Hematopoietic multipotent progenitor cell treated with erythropoietin and hydrocortisone succinate and interleukin-3 and kit ligand, for 4 days (in vitro differentiated cells): ENCODE measurements at regions not wholly inside any gene's neighbourhood (a gene's known extent, or its start where the extent isn't known, plus 50 kb on each side); places are given as distances from the start of the nearest gene placed in this dataset.

Experiments
- DNase-seq: peaks from one replicate; pipeline ENCODE4 v3.0.0-alpha.2; 2015

DNA sequence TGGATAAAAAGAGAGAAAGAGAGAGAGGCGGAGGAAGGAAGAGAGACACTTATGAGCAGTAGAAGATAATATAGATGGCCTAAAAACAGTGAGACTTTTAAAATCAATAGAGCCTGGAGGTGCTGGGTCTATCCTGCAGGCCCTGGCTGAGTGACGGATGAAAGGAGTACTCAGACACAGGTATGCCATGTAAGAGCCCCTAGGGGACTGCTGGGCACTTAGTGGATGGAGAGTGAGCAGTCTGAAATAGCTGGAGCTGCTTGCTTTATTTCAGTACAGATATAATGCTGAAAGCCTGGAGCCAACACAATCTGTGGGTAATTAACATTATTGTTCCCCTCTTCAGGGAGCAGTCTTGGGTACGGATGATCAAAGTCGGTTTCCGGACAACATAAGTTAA lies 578.6 kb downstream of the SPOCK3 start:
- no peak for DNase-seq

DNA sequence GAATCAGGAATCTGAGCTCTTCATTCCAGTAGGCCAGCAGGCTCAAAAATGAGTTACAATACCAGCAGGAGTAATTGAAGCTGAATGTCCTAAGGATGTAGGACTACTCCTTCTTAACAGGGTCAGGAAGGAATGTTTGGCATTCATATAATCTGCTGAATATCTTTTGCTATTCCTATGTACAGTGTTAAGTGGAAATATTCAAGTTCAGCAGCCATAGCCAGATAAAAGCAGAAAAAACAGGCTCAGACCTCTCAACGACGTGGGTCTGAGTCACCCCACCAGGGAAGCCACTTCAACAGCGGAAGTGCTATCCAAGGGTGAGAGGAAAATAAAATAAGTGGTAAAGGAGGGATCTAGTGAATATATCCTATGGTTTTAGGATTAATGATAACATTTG lies 577.0 kb downstream of the SPOCK3 start:
- no peak for DNase-seq

DNA sequence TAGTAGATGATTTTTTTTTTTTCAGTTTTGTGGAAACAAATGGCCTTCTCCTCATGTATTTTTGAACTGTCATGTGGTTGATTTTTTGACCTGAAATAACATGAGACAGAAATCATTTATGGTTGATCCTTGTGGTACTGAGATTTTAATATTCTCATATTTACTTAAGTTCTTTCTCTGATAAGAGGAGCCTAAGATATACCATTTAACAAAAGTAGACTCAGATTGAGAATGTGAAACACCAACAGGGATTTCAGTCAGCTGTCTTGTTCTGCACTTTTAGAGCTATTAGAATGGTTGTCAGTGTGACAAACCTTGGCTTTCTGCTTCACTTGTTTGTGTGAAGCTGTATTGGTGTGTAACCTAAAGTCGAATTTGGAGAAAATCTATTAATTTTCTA lies 575.7 kb downstream of the SPOCK3 start:
- no peak for DNase-seq

DNA sequence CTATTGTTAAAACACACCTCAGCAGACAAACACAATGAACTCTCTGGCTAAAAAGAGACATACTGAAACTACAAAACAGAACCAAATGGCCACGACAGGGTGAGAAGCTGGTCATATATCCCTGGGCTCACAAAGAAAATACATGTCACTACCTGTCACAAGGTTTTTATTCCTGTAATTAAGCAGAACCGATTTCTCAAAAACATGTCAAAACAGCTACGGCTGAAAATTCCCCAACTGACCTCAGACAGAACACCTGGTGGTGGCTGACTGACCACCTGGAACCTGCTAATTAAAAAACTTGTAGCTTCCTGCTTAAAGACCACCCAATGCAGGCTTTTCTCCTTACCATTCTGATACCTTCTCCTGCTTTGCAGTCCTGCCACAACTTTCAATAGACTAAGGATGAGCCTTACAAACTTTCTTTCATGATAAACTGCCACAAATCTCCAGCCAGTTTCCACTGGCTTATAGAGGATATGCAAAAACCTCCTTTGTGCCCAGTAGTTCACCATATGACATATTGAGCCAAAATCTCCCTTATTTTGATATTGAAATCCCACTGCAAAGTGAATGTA lies 571.9 kb downstream of the SPOCK3 start:
- DNase-seq = no peak

DNA sequence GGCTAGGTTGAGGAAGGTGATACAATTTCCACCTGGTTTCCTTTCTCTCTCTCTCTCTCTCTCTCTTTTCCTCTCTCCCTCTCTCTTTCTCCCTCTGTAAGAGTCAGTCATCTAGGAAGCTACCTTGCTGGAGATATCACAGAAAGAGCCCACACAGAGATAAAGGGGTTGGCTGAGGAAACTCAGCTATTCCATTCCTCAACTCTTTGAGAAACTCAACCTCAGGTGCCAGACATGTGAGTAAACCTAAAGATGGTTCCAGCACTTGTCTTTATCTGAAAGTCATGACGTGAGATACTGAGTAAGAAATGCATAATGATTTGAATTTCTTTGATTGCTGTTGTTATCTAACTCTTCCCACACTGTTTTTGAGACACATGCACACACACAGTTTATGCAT lies 564.0 kb downstream of the SPOCK3 start:
- no peak for DNase-seq

DNA sequence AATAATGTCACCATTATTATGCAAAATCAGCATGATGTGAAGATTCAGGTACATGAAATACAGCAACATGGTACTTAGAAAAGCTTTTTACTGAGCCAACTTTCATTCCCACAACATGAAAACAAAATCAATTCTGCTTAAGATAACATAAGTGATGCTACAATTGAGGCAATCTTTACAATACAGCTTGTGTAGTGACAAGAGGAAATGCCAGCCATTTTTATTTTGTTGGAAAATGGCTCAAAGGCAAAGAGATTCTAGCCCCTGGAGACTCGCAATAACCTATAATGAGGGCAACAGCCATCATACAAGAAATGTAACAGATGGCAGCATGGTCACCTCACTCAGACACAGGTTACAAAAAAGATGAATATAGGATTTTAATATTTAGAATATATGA lies 560.4 kb downstream of the SPOCK3 start:
- DNase-seq = no peak

DNA sequence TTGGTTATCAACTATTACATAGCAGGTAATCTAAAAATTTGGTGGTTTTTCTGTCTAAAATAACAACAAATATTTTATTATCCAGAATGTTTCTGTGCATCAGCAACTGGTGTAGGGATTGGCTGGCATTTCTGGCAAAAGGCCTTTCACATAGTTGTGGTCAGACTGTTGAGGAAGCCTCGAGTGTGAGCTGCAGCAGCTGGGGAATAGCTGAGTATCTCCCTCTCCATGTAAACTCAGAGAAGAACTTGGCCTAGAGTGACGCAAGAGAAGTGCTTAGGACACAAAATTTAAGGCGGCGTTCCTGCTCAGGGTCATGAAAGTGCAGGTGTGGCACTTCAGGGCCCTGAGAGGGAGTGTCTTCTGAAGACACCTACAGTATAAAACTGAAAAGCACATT lies 558.9 kb downstream of the SPOCK3 start:
- DNase-seq = no peak

DNA sequence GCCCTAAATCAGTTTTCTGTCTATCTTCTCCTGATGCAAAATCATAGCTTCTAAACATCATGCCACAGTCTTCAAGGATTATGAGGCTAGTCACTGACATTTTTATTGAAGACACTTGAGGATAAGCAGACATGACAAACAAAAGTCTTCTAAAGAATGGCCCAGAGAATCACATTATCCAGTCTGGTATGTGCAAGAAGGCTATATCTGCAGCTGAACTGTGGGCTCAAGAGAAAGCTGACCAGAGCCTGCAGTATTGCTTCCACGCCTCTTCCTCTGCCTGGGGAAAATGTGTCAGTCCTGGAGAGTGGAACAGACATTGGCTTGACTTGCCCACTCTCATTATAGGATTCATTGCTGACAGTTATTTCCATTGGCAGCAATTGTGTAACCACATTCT lies 553.5 kb downstream of the SPOCK3 start:
- DNase-seq = no peak

DNA sequence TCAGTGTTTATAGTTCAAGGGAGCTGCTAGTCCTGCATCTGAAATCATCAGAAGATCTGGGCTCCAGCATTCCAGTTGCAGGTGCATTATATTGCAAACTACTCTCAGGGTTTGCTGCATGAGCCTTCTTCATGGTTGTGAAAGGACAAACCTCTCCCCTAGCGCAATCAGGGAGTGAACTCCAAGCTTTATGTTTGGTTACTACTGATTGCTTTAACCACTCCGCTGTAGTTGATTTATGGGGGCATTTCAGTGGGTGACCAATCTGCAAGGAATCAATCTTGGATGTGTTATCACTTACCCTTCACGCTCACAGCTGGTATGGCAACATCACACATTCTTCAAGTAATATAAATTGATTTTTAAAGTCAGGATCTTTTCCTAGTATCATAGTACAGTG lies 552.1 kb downstream of the SPOCK3 start:
- no peak for DNase-seq
